ENCODE measurements at regions not wholly inside any gene's neighbourhood (a gene's known extent, or its start where the extent isn't known, plus 50 kb on each side); places are given as distances from the start of the nearest gene placed in this dataset.

DNA sequence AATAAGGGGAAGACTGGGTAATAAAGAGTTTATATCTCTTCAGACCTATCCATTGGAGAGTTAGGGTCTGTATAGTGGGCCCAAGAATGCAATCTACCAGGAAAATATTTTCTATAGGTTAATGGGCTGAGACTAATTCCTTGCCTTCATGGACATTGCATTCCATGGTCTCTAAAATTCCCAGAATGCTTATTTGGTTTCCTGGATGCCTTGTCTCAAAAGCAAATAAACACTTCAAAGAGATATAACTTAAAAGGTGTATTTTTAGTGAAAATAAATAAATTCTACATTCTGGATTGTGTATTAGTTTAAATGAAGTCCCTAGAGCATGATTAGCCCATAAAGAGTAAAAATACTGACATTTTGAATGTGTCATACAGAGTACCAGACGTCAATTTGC lies 550.1 kb upstream of the PKN2 start:
- TF ChIP-seq POLR2A (IDR thresholded peaks at IDR 0.05; ENCODE audit: low read length): no peak
- no peak for TF ChIP-seq GATA1 (IDR thresholded peaks at IDR 0.05; ENCODE audit: low read depth, low read length)

Data from erythroblast (primary cell).